Natural killer cell (primary cell): ENCODE measurements at regions not wholly inside any gene's neighbourhood (a gene's known extent, or its start where the extent isn't known, plus 50 kb on each side); places are given as distances from the start of the nearest gene placed in this dataset.
"Not testable (repeated sequence)": the region's sequence is repeated elsewhere in the genome, so short reads cannot be mapped to it uniquely, and the experiment has no call there.

Experiments used
- ATAC-seq, 3 donors: fragments of 150-1000 bp in 2 of 3; fragments of 200-7000 bp in 1 of 3; cut with Tn5 transposase; 1 replicate in 1 of 3; 2 replicates in 2 of 3; pipeline ENCODE4 v1.10.0; 2021; ENCODE audit warnings: mild to moderate bottlenecking in 2 of 3, moderate library complexity in 2 of 3
- DNase-seq, 2 donors: peaks; one replicate each; pipeline versions ENCODE4 v3.0.0 to v3.0.0-alpha.2; 2013 to 2021; ENCODE audit warnings: mixed read lengths in 1 of 2
- H3K27ac ChIP-seq: one replicate; pipeline ENCODE4 v1.5.1; 2013; ENCODE audit warnings: mild to moderate bottlenecking, low read length
- H3K27me3 ChIP-seq: one replicate; pipeline ENCODE4 v1.6.1; 2013; ENCODE audit warnings: low read length; ENCODE audit not compliant: control insufficient read depth, insufficient read depth
- H3K36me3 ChIP-seq: one replicate; pipeline ENCODE4 v1.6.1; 2013; ENCODE audit warnings: low read length; ENCODE audit not compliant: control insufficient read depth, insufficient read depth
- H3K4me1 ChIP-seq: one replicate; pipeline ENCODE4 v1.6.1; 2013; ENCODE audit warnings: low read length; ENCODE audit not compliant: control insufficient read depth, insufficient read depth
- H3K4me3 ChIP-seq: one replicate; pipeline ENCODE4 v1.5.1; 2013; ENCODE audit warnings: low read length
- H3K9me3 ChIP-seq: one replicate; pipeline ENCODE4 v1.6.1; 2013; ENCODE audit warnings: low read length; ENCODE audit not compliant: control insufficient read depth, insufficient read depth
- H3K27ac Mint-ChIP-seq, 2 donors: one replicate each; pipeline ENCODE4 v1.8.0; 2022; ENCODE audit warnings: mild to moderate bottlenecking in 2 of 2, mixed read lengths in 2 of 2, moderate library complexity in 1 of 2
- H3K27me3 Mint-ChIP-seq, 2 donors: one replicate each; pipeline ENCODE4 v1.8.0; 2022; ENCODE audit warnings: low read depth in 2 of 2, mixed read lengths in 2 of 2
- H3K36me3 Mint-ChIP-seq: one replicate; pipeline ENCODE4 v1.8.0; 2022; ENCODE audit warnings: mixed read lengths
- H3K4me1 Mint-ChIP-seq, 2 donors: one replicate each; pipeline ENCODE4 v1.8.0; 2022; ENCODE audit warnings: mixed read lengths in 2 of 2
- H3K4me3 Mint-ChIP-seq: one replicate; pipeline ENCODE4 v1.8.0; 2022; ENCODE audit warnings: mild to moderate bottlenecking, moderate library complexity, mixed read lengths
- H3K9me3 Mint-ChIP-seq, 2 donors: one replicate each; pipeline ENCODE4 v1.8.0; 2022; ENCODE audit warnings: mixed read lengths in 2 of 2
- CTCF ChIP-seq: fragments of 200-600 bp; IDR thresholded peaks from one replicate; pipeline ENCODE4 v1.8.0; 2022; ENCODE audit warnings: antibody characterized with exemption
- WGBS: methylation state at CpG from one replicate; pipeline ENCODE4 v1.1.7; 2013; ENCODE audit warnings: missing lambda C conversion rate; ENCODE audit not compliant: insufficient coverage; 5-methylcytosine and 5-hydroxymethylcytosine counted together
- intact Hi-C: fragments of 100-400 bp; cut with micrococcal nuclease; formaldehyde crosslinking; loops from one replicate; pipeline ENCODE4 v1.14.2; 2022

- no peaks in the 10 kb centered on the region for H3K27me3 Mint-ChIP-seq
- ATAC-seq (no peak), DNase-seq (no peak)
- Histone ChIP-seq H3K36me3 (no peaks in the 10 kb centered on the region), H3K27me3 (no peaks in the 10 kb centered on the region), H3K27ac (no peak overlapping the region), H3K4me3 (no peak overlapping the region), H3K4me1 (no peaks in the 10 kb centered on the region), H3K9me3 (no peaks in the 10 kb centered on the region)
- H3K36me3 Mint-ChIP-seq, result no peaks in the 10 kb centered on the region
- 89% methylated on average over 1 of the region's 1 CpG for WGBS
- intact Hi-C loops, result no loop called here
- H3K27ac Mint-ChIP-seq, result no peak overlapping the region
- peaks cover 4 to 8% of the 10 kb centered on the region in 2 donors for H3K4me1 Mint-ChIP-seq
- no peaks in the 10 kb centered on the region for H3K9me3 Mint-ChIP-seq
- TF ChIP-seq CTCF, result no peak
- H3K4me3 Mint-ChIP-seq, result no peak overlapping the region
Measured at GRCh38 chr2:36169843-36170242, 185.7 kb upstream of the CRIM1 start.

GRCh38 chr2:36168115-36168514, 187.5 kb upstream of the CRIM1 start:
- Mint-ChIP-seq H3K27me3 (no peaks in the 10 kb centered on the region), H3K9me3 (no peaks in the 10 kb centered on the region), H3K27ac (no peak overlapping the region), H3K4me3 (no peak overlapping the region), H3K4me1 (peaks cover 4 to 8% of the 10 kb centered on the region in 2 donors), H3K36me3 (no peaks in the 10 kb centered on the region)
- no peak for ATAC-seq
- no peak for TF ChIP-seq CTCF
- Histone ChIP-seq H3K9me3 (no peaks in the 10 kb centered on the region), H3K27me3 (no peaks in the 10 kb centered on the region), H3K27ac (no peak overlapping the region), H3K4me1 (no peaks in the 10 kb centered on the region), H3K4me3 (no peak overlapping the region), H3K36me3 (no peaks in the 10 kb centered on the region)
- WGBS, result 77% methylated on average over 2 of the region's 2 CpGs
- DNase-seq, result no peak
- intact Hi-C loops, result no loop called here

GRCh38 chr2:36165132-36165531, 190.4 kb upstream of the CRIM1 start:
- Histone ChIP-seq H3K27me3 (no peaks in the 10 kb centered on the region), H3K4me1 (no peaks in the 10 kb centered on the region), H3K4me3 (no peak overlapping the region), H3K36me3 (no peaks in the 10 kb centered on the region), H3K9me3 (no peaks in the 10 kb centered on the region), H3K27ac (no peak overlapping the region)
- intact Hi-C loops, result no loop called here
- no peak for TF ChIP-seq CTCF
- H3K36me3 Mint-ChIP-seq, result no peaks in the 10 kb centered on the region
- no peak overlapping the region for H3K4me3 Mint-ChIP-seq
- H3K4me1 Mint-ChIP-seq, result peaks cover 0 to 8% of the 10 kb centered on the region in 2 donors
- no peaks in the 10 kb centered on the region for H3K27me3 Mint-ChIP-seq
- 80% methylated on average over 2 of the region's 4 CpGs for WGBS
- no peaks in the 10 kb centered on the region for H3K9me3 Mint-ChIP-seq
- no peak overlapping the region for H3K27ac Mint-ChIP-seq
- DNase-seq (no peak), ATAC-seq (no peak)

GRCh38 chr2:36163520-36164254, 191.9 kb upstream of the CRIM1 start:
- H3K27ac ChIP-seq, result no peak overlapping the region
- intact Hi-C loops, result no loop called here
- H3K4me1 ChIP-seq, result no peaks in the 10 kb centered on the region
- Mint-ChIP-seq H3K27me3 (no peaks in the 10 kb centered on the region), H3K4me1 (no peaks in the 10 kb centered on the region), H3K4me3 (no peak overlapping the region), H3K36me3 (no peaks in the 10 kb centered on the region), H3K27ac (no peak overlapping the region), H3K9me3 (no peaks in the 10 kb centered on the region)
- H3K36me3 ChIP-seq, result no peaks in the 10 kb centered on the region
- no peak overlapping the region for H3K4me3 ChIP-seq
- no peaks in the 10 kb centered on the region for H3K9me3 ChIP-seq
- DNase-seq (no peak), ATAC-seq (peak in 1 of 3 donors; percentile 54)
- H3K27me3 ChIP-seq, result no peaks in the 10 kb centered on the region
- no peak for TF ChIP-seq CTCF
- WGBS, result 72% methylated on average over 3 of the region's 3 CpGs

- H3K27me3 Mint-ChIP-seq, H3K4me1 Mint-ChIP-seq: not testable (repeated sequence)
Measured at GRCh38 chr2:36157093-36157492, 198.5 kb upstream of the CRIM1 start.

More at GRCh38 chr2:36157093-36157492, 198.5 kb upstream of the CRIM1 start:
- H3K9me3 Mint-ChIP-seq, H3K27me3 ChIP-seq, H3K9me3 ChIP-seq, ATAC-seq, DNase-seq, intact Hi-C loops, H3K36me3 ChIP-seq, H3K4me3 Mint-ChIP-seq, H3K36me3 Mint-ChIP-seq, H3K4me1 ChIP-seq, H3K27ac ChIP-seq, H3K4me3 ChIP-seq: not testable (repeated sequence)
- peak overlapping the region in 1 of 2 donors; percentile 49 for H3K27ac Mint-ChIP-seq
- WGBS, result no CpG with 5 or more reads among the region's 1 CpG
